ENCODE measurements at regions not wholly inside any gene's neighbourhood (a gene's known extent, or its start where the extent isn't known, plus 50 kb on each side); places are given as distances from the start of the nearest gene placed in this dataset.

GRCh38 chr2:107591561-107592279 is 235.0 kb upstream of the RGPD4 start:
- H3K79me2 ChIP-seq (ENCODE audit: control insufficient read depth, low read length), result no peaks in the 10 kb centered on the region
- no peaks in the 10 kb centered on the region for H3K4me1 ChIP-seq (ENCODE audit: control insufficient read depth, low read length)
- H3K9me2 ChIP-seq (replicated peaks; ENCODE audit: control insufficient read depth, low read length), result no peaks in the 10 kb centered on the region
- no peaks in the 10 kb centered on the region for H3F3A ChIP-seq (ENCODE audit: control insufficient read depth, insufficient read depth)
- no peaks in the 10 kb centered on the region for H4K20me1 ChIP-seq (ENCODE audit: control insufficient read depth, insufficient read depth, low read depth, low read length)
- no peak for TF ChIP-seq EZH2phosphoT487 (IDR thresholded peaks at IDR 0.05; ENCODE audit: borderline replicate concordance, low read length)
- TF ChIP-seq, protein P1, sequence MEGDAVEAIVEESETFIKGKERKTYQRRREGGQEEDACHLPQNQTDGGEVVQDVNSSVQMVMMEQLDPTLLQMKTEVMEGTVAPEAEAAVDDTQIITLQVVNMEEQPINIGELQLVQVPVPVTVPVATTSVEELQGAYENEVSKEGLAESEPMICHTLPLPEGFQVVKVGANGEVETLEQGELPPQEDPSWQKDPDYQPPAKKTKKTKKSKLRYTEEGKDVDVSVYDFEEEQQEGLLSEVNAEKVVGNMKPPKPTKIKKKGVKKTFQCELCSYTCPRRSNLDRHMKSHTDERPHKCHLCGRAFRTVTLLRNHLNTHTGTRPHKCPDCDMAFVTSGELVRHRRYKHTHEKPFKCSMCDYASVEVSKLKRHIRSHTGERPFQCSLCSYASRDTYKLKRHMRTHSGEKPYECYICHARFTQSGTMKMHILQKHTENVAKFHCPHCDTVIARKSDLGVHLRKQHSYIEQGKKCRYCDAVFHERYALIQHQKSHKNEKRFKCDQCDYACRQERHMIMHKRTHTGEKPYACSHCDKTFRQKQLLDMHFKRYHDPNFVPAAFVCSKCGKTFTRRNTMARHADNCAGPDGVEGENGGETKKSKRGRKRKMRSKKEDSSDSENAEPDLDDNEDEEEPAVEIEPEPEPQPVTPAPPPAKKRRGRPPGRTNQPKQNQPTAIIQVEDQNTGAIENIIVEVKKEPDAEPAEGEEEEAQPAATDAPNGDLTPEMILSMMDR (IDR thresholded peaks at IDR 0.05; ENCODE audit: low read depth, low read length, poor library complexity, severe bottlenecking), result no peak
- H3K9me3 ChIP-seq (ENCODE audit: control insufficient read depth, insufficient read depth, low read length), result no peaks in the 10 kb centered on the region
- no peaks in the 10 kb centered on the region for H3K36me3 ChIP-seq (ENCODE audit: control insufficient read depth, low read length)
- H3K27me3 ChIP-seq (ENCODE audit: control insufficient read depth, low read length), result no peaks in the 10 kb centered on the region
- no peak overlapping the region for H3K4me2 ChIP-seq (ENCODE audit: low read length)
- H3K27ac ChIP-seq (ENCODE audit: low read depth, low read length), result no peak overlapping the region
- no peak overlapping the region for H3K4me3 ChIP-seq (ENCODE audit: low read length)

- Histone ChIP-seq H3K27ac (ENCODE audit: low read depth, low read length) (no peak overlapping the region), H3K4me3 (ENCODE audit: low read length) (no peak overlapping the region)
Measured at GRCh38 chr2:107592280-107592624, 234.4 kb upstream of the RGPD4 start.

DNA sequence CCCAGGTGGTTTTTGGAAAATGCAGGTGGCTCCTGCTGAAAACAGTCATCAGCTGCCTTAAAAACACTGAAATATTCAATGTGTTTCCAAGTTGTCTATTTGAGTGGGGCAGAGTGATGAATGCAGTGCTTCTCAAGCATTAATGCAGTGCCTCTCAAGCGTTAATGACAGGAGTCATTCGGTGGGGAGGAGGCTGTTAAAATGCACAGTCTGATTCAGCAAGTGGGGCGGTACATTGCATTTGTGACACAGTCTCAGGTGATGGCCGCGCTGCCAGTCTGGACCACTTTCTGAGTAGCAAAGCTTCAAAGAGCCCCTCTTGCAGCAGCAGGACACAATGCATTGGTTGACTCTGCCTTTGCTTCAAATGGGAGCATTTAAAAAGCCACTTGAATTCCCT is 231.4 kb upstream of the RGPD4 start:
- H3K36me3 ChIP-seq (ENCODE audit: control insufficient read depth, low read length), result no peaks in the 10 kb centered on the region
- H4K20me1 ChIP-seq (ENCODE audit: control insufficient read depth, insufficient read depth, low read depth, low read length), result no peaks in the 10 kb centered on the region
- H3K27me3 ChIP-seq (ENCODE audit: control insufficient read depth, low read length), result no peaks in the 10 kb centered on the region
- no peak overlapping the region for H3K4me2 ChIP-seq (ENCODE audit: low read length)
- no peaks in the 10 kb centered on the region for H3K4me1 ChIP-seq (ENCODE audit: control insufficient read depth, low read length)
- H3K27ac ChIP-seq (ENCODE audit: low read depth, low read length), result no peak overlapping the region
- H3K79me2 ChIP-seq (ENCODE audit: control insufficient read depth, low read length), result no peaks in the 10 kb centered on the region
- TF ChIP-seq, protein P1 (IDR thresholded peaks at IDR 0.05; ENCODE audit: low read depth, low read length, poor library complexity, severe bottlenecking), result no peak
- TF ChIP-seq EZH2phosphoT487 (IDR thresholded peaks at IDR 0.05; ENCODE audit: borderline replicate concordance, low read length), result no peak
- H3K9me3 ChIP-seq (ENCODE audit: control insufficient read depth, insufficient read depth, low read length), result no peaks in the 10 kb centered on the region
- no peaks in the 10 kb centered on the region for H3K9me2 ChIP-seq (replicated peaks; ENCODE audit: control insufficient read depth, low read length)
- no peaks in the 10 kb centered on the region for H3F3A ChIP-seq (ENCODE audit: control insufficient read depth, insufficient read depth)
- H3K4me3 ChIP-seq (ENCODE audit: low read length), result no peak overlapping the region

More at GRCh38 chr2:107592280-107592624, 234.4 kb upstream of the RGPD4 start:
- Histone ChIP-seq H3K36me3 (ENCODE audit: control insufficient read depth, low read length) (no peaks in the 10 kb centered on the region), H3K4me2 (ENCODE audit: low read length) (no peak overlapping the region), H3K9me3 (ENCODE audit: control insufficient read depth, insufficient read depth, low read length) (no peaks in the 10 kb centered on the region), H3F3A (ENCODE audit: control insufficient read depth, insufficient read depth) (no peaks in the 10 kb centered on the region), H3K9me2 (replicated peaks; ENCODE audit: control insufficient read depth, low read length) (no peaks in the 10 kb centered on the region), H3K4me1 (ENCODE audit: control insufficient read depth, low read length) (no peaks in the 10 kb centered on the region), H3K27me3 (ENCODE audit: control insufficient read depth, low read length) (no peaks in the 10 kb centered on the region), H3K79me2 (ENCODE audit: control insufficient read depth, low read length) (no peaks in the 10 kb centered on the region), H4K20me1 (ENCODE audit: control insufficient read depth, insufficient read depth, low read depth, low read length) (no peaks in the 10 kb centered on the region)
- TF ChIP-seq, protein P1 (IDR thresholded peaks at IDR 0.05; ENCODE audit: low read depth, low read length, poor library complexity, severe bottlenecking), result no peak
- TF ChIP-seq EZH2phosphoT487 (IDR thresholded peaks at IDR 0.05; ENCODE audit: borderline replicate concordance, low read length), result no peak
